SK-N-SH treated with all-trans-retinoic acid at 6 μM for 48 hours (cell line): ENCODE measurements at regions not wholly inside any gene's neighbourhood (a gene's known extent, or its start where the extent isn't known, plus 50 kb on each side); places are given as distances from the start of the nearest gene placed in this dataset.

Experiments used
- ATAC-seq: fragments of 200-7000 bp; cut with Tn5 transposase; 3 replicates; pipeline ENCODE4 v1.9.1; 2020; ENCODE audit warnings: mild to moderate bottlenecking, moderate library complexity
- ARNTL ChIP-seq: fragments of 450-650 bp; formaldehyde crosslinking; IDR thresholded peaks from 2 replicates; pipeline ENCODE4 v1.5.0; 2020; ENCODE audit warnings: low read depth, mild to moderate bottlenecking, moderate library complexity, borderline replicate concordance
- BACH2 ChIP-seq: fragments of 250-450 bp; sonication (Bioruptor Pico); IDR thresholded peaks from 2 replicates; pipeline ENCODE4 v1.9.0; 2021; ENCODE audit warnings: mild to moderate bottlenecking, borderline replicate concordance
- CREB5 ChIP-seq: fragments of 250-450 bp; sonication (Bioruptor Pico); IDR thresholded peaks from 2 replicates; pipeline ENCODE4 v1.5.1; 2020; ENCODE audit warnings: low read depth, mild to moderate bottlenecking, moderate library complexity
- CSDC2 ChIP-seq: fragments of 250-450 bp; sonication (Bioruptor Pico); IDR thresholded peaks from 2 replicates; pipeline ENCODE4 v1.5.0; 2020; ENCODE audit warnings: mild to moderate bottlenecking, moderate library complexity
- CSRNP3 ChIP-seq: fragments of 250-450 bp; sonication (Bioruptor Pico); IDR thresholded peaks from 2 replicates; pipeline ENCODE4 v1.5.1; 2021; ENCODE audit warnings: mild to moderate bottlenecking, moderate library complexity
- ESRRG ChIP-seq: fragments of 250-450 bp; sonication (Bioruptor Pico); IDR thresholded peaks from 2 replicates; pipeline ENCODE4 v1.6.1; 2021; ENCODE audit warnings: mild to moderate bottlenecking
- GLIS3 ChIP-seq: fragments of 250-450 bp; sonication (Bioruptor Pico); IDR thresholded peaks from 2 replicates; pipeline ENCODE4 v1.5.0; 2020; ENCODE audit warnings: mild to moderate bottlenecking, moderate library complexity
- OSR1 ChIP-seq: fragments of 250-450 bp; sonication (Bioruptor Pico); IDR thresholded peaks from 2 replicates; pipeline ENCODE4 v1.8.0; 2022; ENCODE audit warnings: moderate library complexity, mild to moderate bottlenecking, inconsistent platforms
- PATZ1 ChIP-seq: fragments of 250-450 bp; sonication (Bioruptor Pico); IDR thresholded peaks from 2 replicates; pipeline ENCODE4 v1.8.0; 2020; ENCODE audit warnings: mild to moderate bottlenecking, moderate library complexity, borderline replicate concordance
- POU6F1 ChIP-seq: fragments of 250-450 bp; sonication (Bioruptor Pico); IDR thresholded peaks from 2 replicates; pipeline ENCODE4 v1.8.0; 2021; ENCODE audit warnings: low read depth, mild to moderate bottlenecking, moderate library complexity, borderline replicate concordance
- PPARA ChIP-seq: fragments of 250-450 bp; sonication (Bioruptor Pico); IDR thresholded peaks from 2 replicates; pipeline ENCODE4 v1.5.0; 2020; ENCODE audit warnings: mild to moderate bottlenecking, borderline replicate concordance
- RARB ChIP-seq: fragments of 250-450 bp; sonication (Bioruptor Pico); IDR thresholded peaks from 2 replicates; pipeline ENCODE4 v1.8.0; 2021; ENCODE audit warnings: mild to moderate bottlenecking, moderate library complexity
- TCF4 ChIP-seq: fragments of 250-450 bp; sonication (Bioruptor Pico); IDR thresholded peaks from 2 replicates; pipeline ENCODE4 v1.8.0; 2021; ENCODE audit warnings: mild to moderate bottlenecking, moderate library complexity, borderline replicate concordance
- TOX ChIP-seq: fragments of 250-450 bp; sonication (Bioruptor Pico); IDR thresholded peaks from 2 replicates; pipeline ENCODE4 v1.8.0; 2021; ENCODE audit warnings: mild to moderate bottlenecking, moderate library complexity, borderline replicate concordance
- TSHZ2 ChIP-seq: fragments of 250-450 bp; sonication (Bioruptor Pico); IDR thresholded peaks from 2 replicates; pipeline ENCODE4 v1.5.0; 2020; ENCODE audit warnings: mild to moderate bottlenecking, moderate library complexity
- ZC3H10 ChIP-seq: fragments of 250-450 bp; sonication (Bioruptor Pico); IDR thresholded peaks from 2 replicates; pipeline ENCODE4 v1.5.1; 2021; ENCODE audit warnings: mild to moderate bottlenecking, moderate library complexity
- ZFP30 ChIP-seq: fragments of 450-650 bp; formaldehyde crosslinking; IDR thresholded peaks from 2 replicates; pipeline ENCODE4 v1.5.0; 2022; ENCODE audit warnings: mild to moderate bottlenecking, moderate library complexity
- ZNF565 ChIP-seq: fragments of 450-650 bp; formaldehyde crosslinking; conservative IDR thresholded peaks from 2 replicates; pipeline ENCODE4 v1.5.0; 2020; ENCODE audit warnings: low read depth, mild to moderate bottlenecking, moderate library complexity
- ZNF70 ChIP-seq: fragments of 450-650 bp; formaldehyde crosslinking; IDR thresholded peaks from 2 replicates; pipeline ENCODE4 v1.5.0; 2020; ENCODE audit warnings: mild to moderate bottlenecking, moderate library complexity
- ZNF8 ChIP-seq: fragments of 450-650 bp; formaldehyde crosslinking; IDR thresholded peaks from 2 replicates; pipeline ENCODE4 v1.5.0; 2020; ENCODE audit warnings: mild to moderate bottlenecking, moderate library complexity

GRCh38 chr7:138235207-138235606, 158.9 kb downstream of the AKR1D1 start:
- TF ChIP-seq CREB5 (CRISPR knock-in tag) (no peak), ZNF70 (CRISPR knock-in tag) (no peak), PATZ1 (no peak), RARB (CRISPR knock-in tag) (no peak), GLIS3 (CRISPR knock-in tag) (no peak), BACH2 (CRISPR knock-in tag) (no peak), PPARA (CRISPR knock-in tag) (no peak)
- ATAC-seq = no peak

- no peak for ATAC-seq
- TF ChIP-seq POU6F1 (CRISPR knock-in tag) (no peak), CSRNP3 (CRISPR knock-in tag) (no peak), ZC3H10 (CRISPR knock-in tag) (no peak), CREB5 (CRISPR knock-in tag) (no peak), RARB (CRISPR knock-in tag) (no peak), GLIS3 (CRISPR knock-in tag) (no peak), CSDC2 (CRISPR knock-in tag) (no peak), PPARA (CRISPR knock-in tag) (no peak), ZFP30 (no peak), BACH2 (CRISPR knock-in tag) (no peak), TCF4 (CRISPR knock-in tag) (no peak), ESRRG (CRISPR knock-in tag) (no peak), ZNF8 (no peak), ARNTL (no peak), ZNF565 (CRISPR knock-in tag) (no peak), OSR1 (CRISPR knock-in tag) (no peak), TOX (no peak)
Observed at GRCh38 chr7:138237995-138238394, 161.7 kb downstream of the AKR1D1 start.

- no peak for TF ChIP-seq ZNF565 (CRISPR knock-in tag)
- TF ChIP-seq CSRNP3 (CRISPR knock-in tag) = no peak
- no peak for TF ChIP-seq TCF4 (CRISPR knock-in tag)
- TF ChIP-seq RARB (CRISPR knock-in tag) = no peak
- TF ChIP-seq ESRRG (CRISPR knock-in tag) = no peak
- TF ChIP-seq TSHZ2 (CRISPR knock-in tag) = no peak
- no peak for TF ChIP-seq ZC3H10 (CRISPR knock-in tag)
- TF ChIP-seq OSR1 (CRISPR knock-in tag) = no peak
- ATAC-seq = no peak
Observed at GRCh38 chr7:138238734-138239659, 162.7 kb downstream of the AKR1D1 start.
